NT2/D1 (cell line): ENCODE measurements at regions not wholly inside any gene's neighbourhood (a gene's known extent, or its start where the extent isn't known, plus 50 kb on each side); places are given as distances from the start of the nearest gene placed in this dataset.
"Not testable (repeated sequence)": the region's sequence is repeated elsewhere in the genome, so short reads cannot be mapped to it uniquely, and the experiment has no call there.

Experiments used
- SUZ12 ChIP-seq: IDR thresholded peaks from 2 replicates; pipeline ENCODE4 v1.6.1; 2011; ENCODE audit not compliant: insufficient read length, insufficient read depth; ENCODE audit errors: extremely low read depth
- ZNF274 ChIP-seq: IDR thresholded peaks from 2 replicates; pipeline ENCODE4 v1.6.1; 2011; ENCODE audit warnings: mild to moderate bottlenecking, low read depth, low read length

DNA sequence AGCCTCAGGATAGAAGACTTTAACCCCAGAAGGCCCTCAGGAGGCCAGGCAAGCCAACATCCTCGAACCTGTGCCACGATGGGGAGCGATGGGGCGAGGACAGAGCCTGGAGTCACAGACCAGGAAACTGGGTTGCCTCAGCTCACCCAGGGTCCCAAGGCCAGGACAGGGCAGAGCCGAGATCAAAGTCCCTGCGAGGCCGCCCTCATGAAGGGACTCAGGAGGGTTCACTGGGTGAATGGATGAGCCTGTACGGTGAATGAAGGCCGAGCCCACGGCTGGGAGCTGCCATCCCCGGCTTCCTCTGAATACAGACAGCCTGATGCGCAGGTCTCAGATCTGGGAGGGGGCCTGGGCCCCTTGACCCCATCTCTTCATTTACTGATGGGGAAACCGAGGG, 170.1 kb upstream of the FOXD4L5 start:
- TF ChIP-seq ZNF274, SUZ12: not testable (repeated sequence)
